AG10803 (cell line): ENCODE measurements at regions not wholly inside any gene's neighbourhood (a gene's known extent, or its start where the extent isn't known, plus 50 kb on each side); places are given as distances from the start of the nearest gene placed in this dataset.
A peak's percentile ranks its signal among the peaks of the same experiment; 100 is the strongest.

Experiments used
- DNase-seq: peaks from one replicate; pipeline ENCODE4 v3.0.0; 2010; ENCODE audit warnings: low read depth
- H3K4me3 ChIP-seq: 2 replicates; pipeline ENCODE4 v1.5.1; 2011; ENCODE audit warnings: mild to moderate bottlenecking, low read length, control low read depth
- CTCF ChIP-seq: conservative IDR thresholded peaks from 2 replicates; pipeline ENCODE4 v1.5.1; 2011; ENCODE audit warnings: mild to moderate bottlenecking, low read length, control low read depth, inconsistent platforms

- no peak overlapping the region for H3K4me3 ChIP-seq
- DNase-seq, result no peak
- no peak for TF ChIP-seq CTCF
Measured at GRCh38 chr2:8405334-8405733, 276.5 kb upstream of the ID2 start.

- H3K4me3 ChIP-seq, result no peak overlapping the region
- no peak for TF ChIP-seq CTCF
- DNase-seq, result no peak
Measured at GRCh38 chr2:8406271-8406670, 275.6 kb upstream of the ID2 start.

- no peak for DNase-seq
- TF ChIP-seq CTCF, result no peak
- H3K4me3 ChIP-seq, result no peak overlapping the region
Measured at GRCh38 chr2:8407332-8407731, 274.5 kb upstream of the ID2 start.

GRCh38 chr2:8408560-8409460 is 273.0 kb upstream of the ID2 start:
- TF ChIP-seq CTCF, result no peak
- no peak overlapping the region for H3K4me3 ChIP-seq
- DNase-seq, result no peak

GRCh38 chr2:8409461-8410260 is 272.2 kb upstream of the ID2 start:
- no peak for DNase-seq
- H3K4me3 ChIP-seq, result no peak overlapping the region
- no peak for TF ChIP-seq CTCF

GRCh38 chr2:8412082-8412481 is 269.8 kb upstream of the ID2 start:
- no peak for TF ChIP-seq CTCF
- peak; percentile 35 for DNase-seq
- H3K4me3 ChIP-seq, result no peak overlapping the region
